HEK293T (cell line): ENCODE measurements at regions not wholly inside any gene's neighbourhood (a gene's known extent, or its start where the extent isn't known, plus 50 kb on each side); places are given as distances from the start of the nearest gene placed in this dataset.

ENCODE experiments used
- BHLHE40 ChIP-seq: fragments of 450-650 bp; IDR thresholded peaks from 2 replicates; pipeline ENCODE4 v1.6.1; 2016; ENCODE audit warnings: mild to moderate bottlenecking, moderate library complexity, borderline replicate concordance
- FOXM1 ChIP-seq: fragments of 450-650 bp; IDR thresholded peaks from 2 replicates; pipeline ENCODE4 v1.6.1; 2017; ENCODE audit warnings: mild to moderate bottlenecking, borderline replicate concordance
- L3MBTL2 ChIP-seq: fragments of 450-650 bp; conservative IDR thresholded peaks from 2 replicates; pipeline ENCODE4 v1.6.1; 2016; ENCODE audit warnings: mild to moderate bottlenecking

DNA sequence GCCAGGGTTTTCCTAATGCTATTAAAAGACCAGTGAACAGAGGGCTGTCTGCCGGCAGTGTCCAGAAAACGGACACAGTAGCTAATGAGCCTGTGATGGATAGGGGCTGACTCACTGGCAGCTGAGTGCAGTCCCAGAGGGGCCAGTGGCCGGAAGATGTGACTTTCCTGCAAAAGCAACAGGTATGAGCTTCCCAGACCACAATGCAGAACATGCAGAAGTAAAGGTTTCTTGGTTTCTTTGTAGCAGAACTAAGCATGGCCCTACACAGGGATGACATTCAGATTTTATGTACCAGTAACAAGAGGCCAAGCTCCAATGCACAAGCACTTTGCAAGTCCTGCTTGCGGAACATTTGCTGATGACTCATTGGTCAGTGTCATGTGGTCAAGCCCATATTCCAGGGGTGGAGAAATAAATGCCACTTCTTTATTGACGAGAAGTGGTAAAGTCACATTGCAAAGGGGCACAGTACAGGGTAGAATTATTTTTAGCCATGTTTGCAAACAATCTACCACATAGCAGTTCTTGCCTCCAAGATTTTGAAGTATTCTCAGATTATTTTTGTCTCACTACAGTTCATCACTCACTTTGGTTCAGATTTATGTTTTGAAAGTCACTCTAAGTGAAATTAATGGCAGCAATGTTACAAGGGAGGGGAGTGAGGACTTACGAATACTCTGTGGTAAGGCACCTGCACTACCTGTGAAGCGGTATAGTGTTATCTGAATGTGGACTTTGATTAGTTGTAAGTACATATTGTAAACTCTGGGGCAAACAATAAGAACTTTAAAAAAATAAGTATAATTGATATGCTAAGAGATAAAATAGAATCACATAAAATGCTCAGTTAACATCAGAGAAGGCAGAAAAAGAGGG lies 263.3 kb downstream of the ABHD5 start:
- TF ChIP-seq FOXM1 (no peak), BHLHE40 (no peak), L3MBTL2 (no peak)
